ENCODE measurements at regions not wholly inside any gene's neighbourhood (a gene's known extent, or its start where the extent isn't known, plus 50 kb on each side); places are given as distances from the start of the nearest gene placed in this dataset.

- WGBS, 2 experiments (ENCODE audit: extremely low coverage in 2 of 2, insufficient read length in 1 of 2), result no CpG with 5 or more reads among the region's 2 CpGs
- TF ChIP-seq RCOR1 (IDR thresholded peaks at IDR 0.05; ENCODE audit: insufficient replicate concordance, low read length), result no peak
- TF ChIP-seq CEBPB (IDR thresholded peaks at IDR 0.05; ENCODE audit: low read depth, low read length), result no peak
- no peak for TF ChIP-seq RAD21 (IDR thresholded peaks at IDR 0.05; ENCODE audit: low read length)
- TF ChIP-seq BHLHE40 (IDR thresholded peaks at IDR 0.05; ENCODE audit: low read depth, low read length), result no peak
- TF ChIP-seq RFX5 (IDR thresholded peaks at IDR 0.05; ENCODE audit: low read depth, low read length), result no peak
- no peak for TF ChIP-seq NFE2L2 (IDR thresholded peaks at IDR 0.05; ENCODE audit: low read depth, low read length)
- TF ChIP-seq MXI1 (IDR thresholded peaks at IDR 0.05; ENCODE audit: borderline replicate concordance, low read depth, low read length), result no peak
- TF ChIP-seq CTCF (conservative IDR thresholded peaks at IDR 0.05; ENCODE audit: low read depth, low read length), result no peak
- TF ChIP-seq USF2 (IDR thresholded peaks at IDR 0.05; ENCODE audit: low read depth, low read length), result no peak
- no peak for TF ChIP-seq CHD1 (IDR thresholded peaks at IDR 0.05; ENCODE audit: low read depth, low read length)
- H2BK15ac ChIP-seq (ENCODE audit: low read depth, low read length), result peak overlapping the region; percentile 64; the same call in 2 of the 3 replicates
- H3K4ac ChIP-seq (ENCODE audit: low read depth, low read length), result peak overlapping the region; percentile 69
- no peak for ATAC-seq (ENCODE audit: low read depth)
- H3K9me3 ChIP-seq (ENCODE audit: control insufficient read depth, insufficient read depth, low read length), result no peaks in the 10 kb centered on the region
- no peak overlapping the region for H2BK5ac ChIP-seq (ENCODE audit: low read depth, low read length, poor library complexity, severe bottlenecking)
- peak overlapping the region; percentile 87 for H2BK120ac ChIP-seq (ENCODE audit: low read depth, low read length)
- no peak overlapping the region for H3K4me3 ChIP-seq (ENCODE audit: insufficient read depth, low read depth, low read length)
- H4K5ac ChIP-seq (ENCODE audit: low read depth, low read length), result no peak overlapping the region
- peak overlapping the region; percentile 45 for H3K14ac ChIP-seq (replicated peaks; ENCODE audit: low read depth, low read length)
- ChIA-PET POLR2A (ENCODE audit: unreplicated experiment) (no interaction called here), CTCF (no interaction called here)
- intact Hi-C loops (cut with micrococcal nuclease), result no loop called here
- no peak overlapping the region for H3K27ac ChIP-seq (ENCODE audit: insufficient read depth, low read length)
- in situ Hi-C loops (cut with MboI; ENCODE audit: low sequenced_read_pairs), result no loop called here
- no peaks in the 10 kb centered on the region for H3K36me3 ChIP-seq (ENCODE audit: control insufficient read depth, insufficient read depth, low read length)
- H2AK9ac ChIP-seq (replicated peaks; ENCODE audit: low read depth, low read length, poor library complexity), result no peak overlapping the region
- no TSS peak for BruUV-seq (replicated peaks)
- no peak overlapping the region for H3K9ac ChIP-seq (ENCODE audit: low read depth, low read length)
- peak overlapping the region; percentile 62 for H4K91ac ChIP-seq (ENCODE audit: insufficient read depth, low read depth, low read length)
- H3K56ac ChIP-seq (ENCODE audit: extremely low read depth, insufficient read depth, low read length), result no peak overlapping the region
- H3K18ac ChIP-seq (ENCODE audit: low read depth, low read length), result no peak overlapping the region
- dilution Hi-C loops (cut with HindIII; ENCODE audit: low sequenced_read_pairs, unreplicated experiment), result no loop called here
- 0 out of 4 replicates have a peak, but pooled peaks cover 0 to 5% of the 10 kb centered on the region in 2 experiments for H3K79me1 ChIP-seq (ENCODE audit: low read depth in 1 of 2, low read length in 2 of 2)
- no peak overlapping the region for H3K4me2 ChIP-seq (ENCODE audit: low read depth, low read length)
- H3K4me1 ChIP-seq (ENCODE audit: control insufficient read depth, insufficient read depth, low read length), result peaks cover 31% of the 10 kb centered on the region
- H2AK5ac ChIP-seq (ENCODE audit: low read depth, low read length), result peak overlapping the region; percentile 86
- H2BK20ac ChIP-seq (ENCODE audit: low read depth, low read length), result peak overlapping the region; percentile 69; the same call in 1 of the 2 replicates
- peak; percentile 36 for DNase-seq
- H2AFZ ChIP-seq (replicated peaks; ENCODE audit: low read length, poor library complexity), result no peak overlapping the region
- H4K8ac ChIP-seq (ENCODE audit: low read depth in 2 of 2, low read length in 2 of 2), result 0 out of 4 replicates have a peak overlapping the region, but pooled peaks of 1 of the 2 experiments have one; percentile 6
- H3K27me3 ChIP-seq (ENCODE audit: control insufficient read depth, insufficient read depth, low read length), result no peaks in the 10 kb centered on the region
- H3K23ac ChIP-seq (ENCODE audit: low read depth, low read length), result no peak overlapping the region
- H4K20me1 ChIP-seq (ENCODE audit: insufficient read depth, low read length), result no peaks in the 10 kb centered on the region
- H3K9me1 ChIP-seq (ENCODE audit: insufficient read depth, low read length), result peaks cover 31% of the 10 kb centered on the region
These were observed 54.8 kb upstream of the PRSS23 start for GRCh38 chr11:86745571-86745970.
